DMS114 treated with DMSO at 0.1 percent for 48 hours (cell line): ENCODE measurements at regions not wholly inside any gene's neighbourhood (a gene's known extent, or its start where the extent isn't known, plus 50 kb on each side); places are given as distances from the start of the nearest gene placed in this dataset.

Source experiments
- DNase-seq: peaks from one replicate; lab custom pipeline; 2025; ENCODE audit not compliant: unreplicated experiment; lab: John Stamatoyannopoulos, UW

GRCh38 chr11:45477588-45477987 lies 187.8 kb downstream of the CHST1 start:
- no peak for DNase-seq

DNA sequence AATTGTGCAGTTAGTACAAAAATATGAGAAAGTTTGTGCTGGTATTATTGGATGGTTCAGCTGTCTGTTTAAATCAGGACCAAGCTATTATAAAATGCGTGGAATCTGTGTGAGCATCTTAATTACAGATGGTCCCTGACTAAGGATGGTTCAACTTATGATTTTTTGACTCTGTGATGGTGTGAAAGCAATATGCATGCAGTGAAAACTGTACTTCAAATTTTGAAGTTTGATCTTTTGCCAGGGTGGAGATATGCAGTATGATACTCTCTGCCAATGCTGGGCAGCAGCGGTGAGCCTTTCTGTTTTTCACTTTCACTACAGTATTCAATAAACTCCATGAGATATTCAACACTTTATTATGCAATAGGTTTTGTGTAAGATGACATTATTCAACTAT lies 189.3 kb downstream of the CHST1 start:
- no peak for DNase-seq

- DNase-seq: no peak
These were observed 189.0 kb upstream of the SYT13 start for GRCh38 chr11:45475173-45475572.

GRCh38 chr11:45473341-45473895 lies 187.3 kb upstream of the SYT13 start:
- no peak for DNase-seq

GRCh38 chr11:45472716-45473317 lies 186.7 kb upstream of the SYT13 start:
- DNase-seq: no peak

GRCh38 chr11:45471266-45471665 lies 185.1 kb upstream of the SYT13 start:
- no peak for DNase-seq

DNA sequence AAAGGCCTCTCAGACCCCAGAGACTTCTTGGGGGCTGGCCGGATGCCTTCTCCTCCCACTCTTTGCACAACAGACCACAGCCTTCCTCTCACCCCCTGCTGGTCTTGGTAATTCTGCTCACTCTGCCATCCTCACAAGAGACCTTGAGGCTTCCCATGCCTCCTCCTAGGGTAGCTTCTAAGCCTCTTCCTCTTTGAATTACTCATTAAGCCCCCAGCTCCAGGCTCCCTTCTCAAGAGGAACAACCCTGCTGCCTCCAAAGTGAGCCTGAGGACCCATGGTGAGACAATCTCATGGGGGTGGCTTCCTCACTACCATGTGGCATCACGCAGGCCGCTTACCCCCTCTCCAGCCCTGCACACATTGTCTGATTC lies 184.6 kb upstream of the SYT13 start:
- DNase-seq: no peak

DNA sequence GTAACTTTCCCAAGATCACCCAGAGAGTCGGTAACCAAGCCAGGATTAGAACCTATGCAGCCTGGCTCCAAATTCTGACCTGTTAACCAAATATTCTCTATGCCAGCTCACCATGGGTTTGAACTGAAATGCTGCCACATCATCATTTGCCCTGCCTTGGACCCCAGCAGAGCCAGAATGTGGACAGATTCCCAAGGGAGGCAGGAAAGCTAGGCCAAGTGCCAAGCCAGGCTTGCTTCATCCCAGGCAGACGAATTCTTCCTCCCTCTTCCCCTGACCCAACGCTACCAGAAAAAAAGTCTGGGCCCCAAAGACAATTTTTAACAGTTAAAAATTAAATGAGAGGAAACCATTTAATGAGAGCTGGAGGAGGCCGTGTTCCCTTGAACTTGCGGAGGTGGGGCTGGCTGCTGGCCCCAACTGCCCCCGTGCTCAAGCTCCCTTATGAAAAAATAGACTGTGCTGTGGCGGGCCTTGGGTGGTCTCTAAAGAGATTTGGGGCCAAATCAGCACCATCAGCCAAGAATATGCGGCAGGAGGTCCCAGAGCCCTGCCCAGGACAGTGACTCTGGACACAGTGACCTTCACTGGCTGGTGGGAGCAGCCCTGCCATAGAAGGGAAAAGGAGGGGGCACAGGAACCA lies 184.1 kb upstream of the SYT13 start:
- no peak for DNase-seq

GRCh38 chr11:45468267-45468856 lies 182.2 kb upstream of the SYT13 start:
- DNase-seq: no peak

- DNase-seq: no peak
These were observed 177.4 kb upstream of the SYT13 start for GRCh38 chr11:45463541-45463940.

GRCh38 chr11:45461514-45461913 lies 175.4 kb upstream of the SYT13 start:
- no peak for DNase-seq

- no peak for DNase-seq
These were observed 173.3 kb upstream of the SYT13 start for GRCh38 chr11:45459491-45459890.

DNA sequence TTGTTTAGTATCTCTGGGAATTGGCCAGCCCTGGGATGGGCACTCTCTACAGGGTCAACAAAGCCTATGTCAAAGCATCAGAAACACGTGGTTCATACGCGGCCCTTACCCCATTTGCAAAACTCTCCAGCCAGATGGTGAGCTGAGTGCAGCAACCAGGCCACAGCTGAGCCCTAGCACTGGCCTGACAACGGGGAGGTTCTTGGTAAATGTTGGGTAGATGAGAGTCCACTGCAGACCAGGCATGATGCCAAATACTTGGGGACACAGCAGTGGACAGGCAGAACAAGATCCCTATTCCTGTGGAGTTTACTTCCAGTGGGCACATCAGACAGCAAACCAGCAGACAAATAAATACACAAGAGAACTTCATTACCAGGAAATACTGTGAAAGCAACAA lies 172.1 kb upstream of the SYT13 start:
- DNase-seq: no peak

DNA sequence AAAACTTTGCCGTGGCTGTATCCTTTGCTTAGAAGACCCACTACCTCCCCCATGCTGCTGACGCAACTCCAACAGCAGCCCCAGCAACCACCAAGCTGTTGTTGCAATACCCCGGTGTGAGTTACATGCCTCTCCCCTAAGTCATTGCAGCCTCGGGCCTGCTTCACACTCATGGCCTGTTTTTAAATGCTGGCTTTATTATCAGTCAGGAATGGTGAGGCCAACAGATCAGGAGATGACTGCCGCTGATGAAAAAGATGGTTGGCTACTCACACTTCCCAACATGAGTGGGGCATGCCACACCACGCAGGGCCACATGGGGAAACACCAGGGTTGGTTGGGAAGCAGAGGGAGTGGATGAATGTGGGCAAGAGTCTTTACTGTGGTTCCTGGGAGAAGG lies 171.5 kb upstream of the SYT13 start:
- no peak for DNase-seq

- no peak for DNase-seq
These were observed 170.5 kb upstream of the SYT13 start for GRCh38 chr11:45456686-45457085.

- no peak for DNase-seq
These were observed 169.4 kb upstream of the SYT13 start for GRCh38 chr11:45455536-45455935.

GRCh38 chr11:45454917-45455401 lies 168.8 kb upstream of the SYT13 start:
- DNase-seq: no peak

GRCh38 chr11:45453721-45454120 lies 167.6 kb upstream of the SYT13 start:
- DNase-seq: no peak

DNA sequence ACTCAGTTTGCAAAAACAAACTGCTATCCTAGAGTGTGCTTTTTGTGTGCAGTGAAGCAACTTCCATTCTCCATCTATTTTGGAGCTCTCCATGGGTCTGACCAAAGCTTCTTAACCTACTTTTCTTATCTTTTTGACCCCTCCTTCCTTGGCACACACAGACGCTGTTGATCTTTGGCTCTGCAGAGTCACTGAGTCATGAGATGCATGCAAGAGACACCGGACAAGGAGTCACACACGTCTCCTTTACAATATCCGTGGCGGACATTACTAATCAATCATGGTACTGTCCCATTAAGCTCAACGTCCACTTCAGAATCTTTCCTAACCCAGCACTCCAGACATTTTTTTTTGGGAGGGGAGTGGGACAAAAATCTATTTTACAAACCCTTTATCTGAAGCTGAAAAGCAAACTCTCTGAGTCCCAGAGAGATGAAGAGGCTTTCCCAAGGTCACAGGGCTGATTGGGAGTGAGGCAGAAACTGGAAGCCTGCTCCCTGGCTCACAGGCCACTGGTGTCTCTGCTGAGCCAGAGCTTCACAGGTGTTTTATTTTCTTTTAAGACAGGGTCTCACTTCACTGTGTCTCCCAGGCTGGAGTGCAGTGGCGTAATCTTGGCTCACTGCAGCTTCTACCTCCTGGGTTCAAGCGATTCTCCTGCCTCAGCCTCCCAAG lies 165.8 kb upstream of the SYT13 start:
- no peak for DNase-seq

DNA sequence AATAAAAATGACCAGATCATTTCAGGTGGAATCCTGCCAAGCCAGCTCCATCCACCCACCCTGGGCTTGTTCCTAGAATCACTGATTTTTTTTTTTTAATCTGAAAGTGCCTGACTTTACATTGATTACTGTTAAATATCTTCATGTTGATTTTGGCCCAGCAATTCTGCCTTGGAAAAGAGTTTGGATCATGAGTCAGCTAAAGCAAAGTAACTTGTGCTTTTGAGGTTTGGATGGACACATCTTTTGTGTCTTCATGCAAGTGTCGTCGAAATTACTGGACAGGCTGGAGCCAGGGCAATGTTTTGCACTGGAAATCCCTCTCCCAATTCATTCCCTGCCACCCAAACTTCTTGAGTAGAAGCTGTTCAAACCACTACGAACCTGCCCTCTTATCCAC lies 164.0 kb upstream of the SYT13 start:
- no peak for DNase-seq

DNA sequence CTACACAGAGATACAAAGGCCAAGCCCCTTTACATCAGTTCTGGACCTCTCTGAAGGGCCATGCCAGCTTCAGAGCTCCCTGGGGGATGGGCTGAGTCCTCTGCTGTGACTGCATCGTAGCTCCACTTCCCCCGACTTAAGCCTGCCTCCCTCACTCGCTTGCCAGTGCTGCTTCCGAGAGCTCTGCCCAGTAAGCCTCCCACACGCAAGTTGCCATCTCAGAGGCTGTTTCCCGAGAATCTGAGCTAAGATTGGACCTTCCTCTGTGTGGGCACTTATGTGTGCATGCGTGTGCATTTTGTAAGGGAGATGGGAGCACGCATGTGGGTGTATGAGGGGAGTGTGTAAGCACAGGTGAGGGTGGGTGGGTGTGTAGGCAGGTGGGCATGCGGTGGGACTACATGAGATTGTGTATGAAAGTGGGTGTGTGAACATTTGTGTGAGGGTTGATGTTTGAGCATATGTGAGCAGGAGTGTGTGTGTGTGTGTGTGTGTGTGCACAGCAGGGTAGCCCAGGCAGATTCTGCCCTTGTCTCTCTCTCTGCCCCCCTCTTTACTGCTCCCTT lies 163.0 kb upstream of the SYT13 start:
- no peak for DNase-seq
